ENCODE measurements at regions not wholly inside any gene's neighbourhood (a gene's known extent, or its start where the extent isn't known, plus 50 kb on each side); places are given as distances from the start of the nearest gene placed in this dataset.
"Not testable (repeated sequence)": the region's sequence is repeated elsewhere in the genome, so short reads cannot be mapped to it uniquely, and the experiment has no call there.

- DNase-seq (ENCODE audit: unreplicated experiment): no peak
- H3K4me3 Mint-ChIP-seq (ENCODE audit: unreplicated experiment): no peak overlapping the region
- H3K27ac Mint-ChIP-seq (ENCODE audit: low read depth, unreplicated experiment): no peak overlapping the region
- BruUV-seq (replicated peaks): no TSS peak
- no peaks in the 10 kb centered on the region for H3K9me3 Mint-ChIP-seq (ENCODE audit: unreplicated experiment)
- H3K36me3 Mint-ChIP-seq (ENCODE audit: insufficient read depth, unreplicated experiment): no peaks in the 10 kb centered on the region
- no peaks in the 10 kb centered on the region for H3K4me1 Mint-ChIP-seq (ENCODE audit: insufficient read depth, unreplicated experiment)
- TF ChIP-seq, protein P1, sequence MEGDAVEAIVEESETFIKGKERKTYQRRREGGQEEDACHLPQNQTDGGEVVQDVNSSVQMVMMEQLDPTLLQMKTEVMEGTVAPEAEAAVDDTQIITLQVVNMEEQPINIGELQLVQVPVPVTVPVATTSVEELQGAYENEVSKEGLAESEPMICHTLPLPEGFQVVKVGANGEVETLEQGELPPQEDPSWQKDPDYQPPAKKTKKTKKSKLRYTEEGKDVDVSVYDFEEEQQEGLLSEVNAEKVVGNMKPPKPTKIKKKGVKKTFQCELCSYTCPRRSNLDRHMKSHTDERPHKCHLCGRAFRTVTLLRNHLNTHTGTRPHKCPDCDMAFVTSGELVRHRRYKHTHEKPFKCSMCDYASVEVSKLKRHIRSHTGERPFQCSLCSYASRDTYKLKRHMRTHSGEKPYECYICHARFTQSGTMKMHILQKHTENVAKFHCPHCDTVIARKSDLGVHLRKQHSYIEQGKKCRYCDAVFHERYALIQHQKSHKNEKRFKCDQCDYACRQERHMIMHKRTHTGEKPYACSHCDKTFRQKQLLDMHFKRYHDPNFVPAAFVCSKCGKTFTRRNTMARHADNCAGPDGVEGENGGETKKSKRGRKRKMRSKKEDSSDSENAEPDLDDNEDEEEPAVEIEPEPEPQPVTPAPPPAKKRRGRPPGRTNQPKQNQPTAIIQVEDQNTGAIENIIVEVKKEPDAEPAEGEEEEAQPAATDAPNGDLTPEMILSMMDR (IDR thresholded peaks at IDR 0.05; ENCODE audit: unreplicated experiment): no peak
- intact Hi-C loops (cut with micrococcal nuclease): no loop called here
- ChIA-PET POLR2A (no interaction called here), CTCF (no interaction called here)
- H3K27me3 Mint-ChIP-seq (ENCODE audit: insufficient read depth, unreplicated experiment): peaks cover 12% of the 10 kb centered on the region
Measured at GRCh38 chr12:54784115-54784514, 70.2 kb upstream of the MUCL1 start.

- intact Hi-C loops (cut with micrococcal nuclease); H3K9me3 Mint-ChIP-seq (ENCODE audit: unreplicated experiment); H3K4me3 Mint-ChIP-seq (ENCODE audit: unreplicated experiment); H3K36me3 Mint-ChIP-seq (ENCODE audit: insufficient read depth, unreplicated experiment); BruUV-seq (replicated peaks); H3K4me1 Mint-ChIP-seq (ENCODE audit: insufficient read depth, unreplicated experiment); POLR2A ChIA-PET; DNase-seq (ENCODE audit: unreplicated experiment); H3K27ac Mint-ChIP-seq (ENCODE audit: low read depth, unreplicated experiment): not testable (repeated sequence)
- H3K27me3 Mint-ChIP-seq (ENCODE audit: insufficient read depth, unreplicated experiment): peaks cover 10% of the 10 kb centered on the region
- CTCF ChIA-PET: interaction anchor here (0.7 to 1.6 kb wide), 2 partner anchors 24 to 28 kb away, joined by 3 read pairs; no protein-coding TSS in a partner anchor
Measured at GRCh38 chr12:54777031-54777430, 77.3 kb upstream of the MUCL1 start.

GRCh38 chr12:54773593-54773992 is 80.7 kb upstream of the MUCL1 start:
- no peak overlapping the region for H3K4me3 Mint-ChIP-seq (ENCODE audit: unreplicated experiment)
- no TSS peak for BruUV-seq (replicated peaks)
- H3K4me1 Mint-ChIP-seq (ENCODE audit: insufficient read depth, unreplicated experiment): no peaks in the 10 kb centered on the region
- intact Hi-C loops (cut with micrococcal nuclease): no loop called here
- DNase-seq (ENCODE audit: unreplicated experiment): no peak
- H3K36me3 Mint-ChIP-seq (ENCODE audit: insufficient read depth, unreplicated experiment): no peaks in the 10 kb centered on the region
- H3K27ac Mint-ChIP-seq (ENCODE audit: low read depth, unreplicated experiment): no peak overlapping the region
- TF ChIP-seq, protein P1 (IDR thresholded peaks at IDR 0.05; ENCODE audit: unreplicated experiment): no peak
- ChIA-PET CTCF (no interaction called here), POLR2A (no interaction called here)
- H3K27me3 Mint-ChIP-seq (ENCODE audit: insufficient read depth, unreplicated experiment): peaks cover 37% of the 10 kb centered on the region
- H3K9me3 Mint-ChIP-seq (ENCODE audit: unreplicated experiment): no peaks in the 10 kb centered on the region

DNA sequence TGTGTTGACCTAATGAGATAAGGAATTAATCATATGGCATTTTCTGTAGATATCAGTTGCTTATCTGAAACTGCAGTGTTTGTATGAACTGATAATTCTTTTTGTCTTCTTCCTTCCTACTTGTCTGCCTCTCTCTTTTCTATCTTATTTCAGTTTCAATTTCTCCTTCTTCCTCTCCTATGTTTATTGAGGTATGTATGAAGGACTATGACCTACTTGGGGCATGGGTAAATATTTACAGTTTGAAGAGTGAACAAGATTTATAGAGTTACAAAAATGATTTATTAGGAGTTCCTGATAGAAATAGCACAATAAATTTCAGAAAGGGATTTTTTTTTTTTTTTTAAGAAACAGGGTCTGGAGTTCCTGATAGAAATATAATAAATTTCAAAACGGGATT is 88.7 kb upstream of the MUCL1 start:
- ChIA-PET CTCF (interaction anchor here (0.7 kb wide), 1 partner anchor 22 kb away, joined by 3 read pairs; no protein-coding TSS in a partner anchor), POLR2A (no interaction called here)
- H3K4me1 Mint-ChIP-seq (ENCODE audit: insufficient read depth, unreplicated experiment): no peaks in the 10 kb centered on the region
- TF ChIP-seq, protein P1 (IDR thresholded peaks at IDR 0.05; ENCODE audit: unreplicated experiment): no peak
- intact Hi-C loops (cut with micrococcal nuclease): no loop called here
- H3K36me3 Mint-ChIP-seq (ENCODE audit: insufficient read depth, unreplicated experiment): no peaks in the 10 kb centered on the region
- no peaks in the 10 kb centered on the region for H3K9me3 Mint-ChIP-seq (ENCODE audit: unreplicated experiment)
- H3K4me3 Mint-ChIP-seq (ENCODE audit: unreplicated experiment): no peak overlapping the region
- H3K27me3 Mint-ChIP-seq (ENCODE audit: insufficient read depth, unreplicated experiment): peaks cover 13% of the 10 kb centered on the region
- no peak for DNase-seq (ENCODE audit: unreplicated experiment)
- H3K27ac Mint-ChIP-seq (ENCODE audit: low read depth, unreplicated experiment): no peak overlapping the region
- no TSS peak for BruUV-seq (replicated peaks)

- POLR2A ChIA-PET: no interaction called here
- peaks cover 28% of the 10 kb centered on the region for H3K27me3 Mint-ChIP-seq (ENCODE audit: insufficient read depth, unreplicated experiment)
- no peaks in the 10 kb centered on the region for H3K36me3 Mint-ChIP-seq (ENCODE audit: insufficient read depth, unreplicated experiment)
- no peaks in the 10 kb centered on the region for H3K9me3 Mint-ChIP-seq (ENCODE audit: unreplicated experiment)
- no TSS peak for BruUV-seq (replicated peaks)
- intact Hi-C loops (cut with micrococcal nuclease): no loop called here
- TF ChIP-seq, protein P1 (IDR thresholded peaks at IDR 0.05; ENCODE audit: unreplicated experiment): no peak
- DNase-seq (ENCODE audit: unreplicated experiment): no peak
- no peak overlapping the region for H3K27ac Mint-ChIP-seq (ENCODE audit: low read depth, unreplicated experiment)
- H3K4me3 Mint-ChIP-seq (ENCODE audit: unreplicated experiment): no peak overlapping the region
- no peaks in the 10 kb centered on the region for H3K4me1 Mint-ChIP-seq (ENCODE audit: insufficient read depth, unreplicated experiment)
- CTCF ChIA-PET: interaction anchor here (0.6 to 6.0 kb wide), 5 partner anchors 173 to 310 kb away, joined by 3 to 74 read pairs (median 4); no protein-coding TSS in a partner anchor
Measured at GRCh38 chr12:54762390-54762789, 91.9 kb upstream of the MUCL1 start.
